ENCODE measurements at regions not wholly inside any gene's neighbourhood (a gene's known extent, or its start where the extent isn't known, plus 50 kb on each side); places are given as distances from the start of the nearest gene placed in this dataset.

GRCh38 chr1:34701326-34702060 lies 53.4 kb upstream of the GJB5 start:
- no peak for DNase-seq (ENCODE audit: low spot score)
